SK-N-MC (cell line): ENCODE measurements at regions not wholly inside any gene's neighbourhood (a gene's known extent, or its start where the extent isn't known, plus 50 kb on each side); places are given as distances from the start of the nearest gene placed in this dataset.

ENCODE experiments used
- FOXP2 ChIP-seq: optimal IDR thresholded peaks from 2 replicates; pipeline ENCODE3; 2011; ENCODE audit warnings: mild to moderate bottlenecking, moderate library complexity; ENCODE audit not compliant: insufficient read depth; ENCODE audit errors: extremely low read length, control extremely low read depth
- POLR2AphosphoS5 ChIP-seq: IDR thresholded peaks from 2 replicates; pipeline ENCODE4 v1.6.1; 2012; ENCODE audit warnings: mild to moderate bottlenecking, low read depth, low read length, borderline replicate concordance

DNA sequence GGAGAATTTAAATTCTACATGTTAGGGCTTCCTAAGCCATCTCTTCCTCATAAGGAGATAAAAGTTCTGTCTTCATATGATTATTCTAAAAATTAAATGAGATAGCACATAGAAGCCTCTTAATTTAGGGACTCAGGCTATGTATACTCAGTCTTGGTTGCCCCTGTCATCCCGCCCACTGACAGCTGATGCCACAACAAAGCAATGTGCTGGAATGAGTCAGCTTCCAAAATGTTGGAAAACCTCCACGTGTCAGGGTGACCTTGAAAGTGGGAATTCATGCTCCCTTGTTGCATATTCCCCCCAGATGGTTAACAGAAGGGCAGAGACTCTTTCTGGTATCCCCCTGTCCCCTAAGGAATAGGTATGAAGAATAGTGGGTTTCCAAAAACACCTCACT is 238.0 kb upstream of the DDHD1 start:
- TF ChIP-seq FOXP2: no peak
- TF ChIP-seq POLR2AphosphoS5: no peak
